ENCODE measurements at regions not wholly inside any gene's neighbourhood (a gene's known extent, or its start where the extent isn't known, plus 50 kb on each side); places are given as distances from the start of the nearest gene placed in this dataset.

DNA sequence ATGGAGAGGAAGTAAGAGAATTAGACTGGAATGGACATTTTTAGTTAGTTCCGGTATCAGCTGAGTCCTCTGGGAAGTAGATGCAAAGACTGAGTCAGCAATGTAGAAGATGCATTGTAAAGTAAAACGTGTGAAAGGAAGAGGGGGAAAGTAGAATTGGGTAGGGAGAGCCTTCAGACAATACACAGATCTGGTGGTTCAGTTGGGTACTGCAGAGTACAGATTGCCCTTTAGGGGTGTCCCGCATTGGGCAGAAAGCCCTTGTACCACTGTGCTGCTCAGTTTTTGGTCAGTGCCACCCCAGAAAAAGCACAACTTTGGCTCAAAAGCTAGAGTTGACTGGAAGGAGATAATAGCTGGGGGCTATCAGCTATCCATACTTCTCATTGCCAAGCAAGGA is 247.4 kb downstream of the KBTBD8 start:
- TF ChIP-seq, protein P1, sequence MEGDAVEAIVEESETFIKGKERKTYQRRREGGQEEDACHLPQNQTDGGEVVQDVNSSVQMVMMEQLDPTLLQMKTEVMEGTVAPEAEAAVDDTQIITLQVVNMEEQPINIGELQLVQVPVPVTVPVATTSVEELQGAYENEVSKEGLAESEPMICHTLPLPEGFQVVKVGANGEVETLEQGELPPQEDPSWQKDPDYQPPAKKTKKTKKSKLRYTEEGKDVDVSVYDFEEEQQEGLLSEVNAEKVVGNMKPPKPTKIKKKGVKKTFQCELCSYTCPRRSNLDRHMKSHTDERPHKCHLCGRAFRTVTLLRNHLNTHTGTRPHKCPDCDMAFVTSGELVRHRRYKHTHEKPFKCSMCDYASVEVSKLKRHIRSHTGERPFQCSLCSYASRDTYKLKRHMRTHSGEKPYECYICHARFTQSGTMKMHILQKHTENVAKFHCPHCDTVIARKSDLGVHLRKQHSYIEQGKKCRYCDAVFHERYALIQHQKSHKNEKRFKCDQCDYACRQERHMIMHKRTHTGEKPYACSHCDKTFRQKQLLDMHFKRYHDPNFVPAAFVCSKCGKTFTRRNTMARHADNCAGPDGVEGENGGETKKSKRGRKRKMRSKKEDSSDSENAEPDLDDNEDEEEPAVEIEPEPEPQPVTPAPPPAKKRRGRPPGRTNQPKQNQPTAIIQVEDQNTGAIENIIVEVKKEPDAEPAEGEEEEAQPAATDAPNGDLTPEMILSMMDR (IDR thresholded peaks at IDR 0.05; ENCODE audit: low read length) = no peak
- TF ChIP-seq EZH2 (optimal IDR thresholded peaks at IDR 0.05; ENCODE audit: low read depth, low read length) (no peak), EZH2phosphoT487 (IDR thresholded peaks at IDR 0.05; ENCODE audit: low read length) (no peak)

Data from MM.1S (cell line).